Central memory CD4-positive, alpha-beta T cell (primary cell): ENCODE measurements at regions not wholly inside any gene's neighbourhood (a gene's known extent, or its start where the extent isn't known, plus 50 kb on each side); places are given as distances from the start of the nearest gene placed in this dataset.

Experiments
- DNase-seq: peaks from one replicate; pipeline ENCODE4 v3.0.0; 2022

- no peak for DNase-seq
These were observed 61.2 kb upstream of the MIR17HG start for GRCh38 chr13:91286317-91286716.

GRCh38 chr13:91291078-91291477 is 56.4 kb upstream of the MIR17HG start:
- DNase-seq: no peak

- DNase-seq: no peak
These were observed 54.8 kb upstream of the MIR17HG start for GRCh38 chr13:91292630-91293221.

- no peak for DNase-seq
These were observed 51.6 kb upstream of the MIR17HG start for GRCh38 chr13:91295712-91296410.

GRCh38 chr13:91297503-91297902 is 50.0 kb upstream of the MIR17HG start:
- no peak for DNase-seq
